Activated CD4-positive, alpha-beta T cell treated with anti-CD3 and anti-CD28 coated beads for 1 hour (primary cell): ENCODE measurements at regions not wholly inside any gene's neighbourhood (a gene's known extent, or its start where the extent isn't known, plus 50 kb on each side); places are given as distances from the start of the nearest gene placed in this dataset.

ENCODE experiments used
- DNase-seq: peaks from one replicate; pipeline ENCODE4 v3.0.0-alpha.2; 2020

DNA sequence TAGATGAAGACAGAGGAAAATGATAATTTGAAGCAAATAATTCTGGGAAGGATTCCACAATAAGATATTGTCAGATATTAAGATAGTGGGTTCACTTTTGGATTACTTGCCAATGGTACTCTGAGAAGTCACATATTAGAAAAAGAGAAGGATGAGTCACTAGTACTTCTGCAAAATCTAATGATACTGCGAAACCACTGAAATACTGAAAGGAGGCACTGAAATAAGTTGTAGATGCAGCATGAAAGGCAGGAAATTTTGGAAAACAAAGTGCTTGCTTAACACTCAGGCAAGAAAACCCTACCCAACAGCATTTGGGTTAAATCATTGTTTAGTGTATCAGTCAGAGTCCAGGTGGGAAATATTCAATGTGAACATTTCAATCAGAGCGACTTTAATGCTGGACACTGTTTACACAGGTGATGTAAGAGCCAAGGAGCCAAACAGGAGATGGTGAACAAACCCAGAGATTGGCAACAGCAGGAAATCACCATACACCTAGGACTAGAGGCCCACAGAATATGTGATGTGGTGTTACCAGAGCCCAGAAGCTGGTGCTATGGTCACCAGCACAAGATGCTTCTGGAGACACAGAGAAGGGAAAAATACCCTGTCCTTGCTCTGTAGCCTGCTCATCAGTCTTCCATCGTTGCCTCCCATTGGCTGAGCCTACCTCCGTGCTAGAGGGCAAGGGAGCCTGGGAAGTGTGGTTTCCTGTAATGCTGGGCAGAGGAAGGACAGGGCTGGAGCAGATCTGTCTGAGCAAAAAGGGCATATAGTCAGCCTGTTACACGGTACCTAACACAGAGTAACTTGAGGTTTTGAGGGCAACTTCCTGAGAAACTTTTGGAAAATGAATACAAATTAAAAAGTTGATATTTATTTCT is 204.7 kb upstream of the ITGA4 start:
- no peak for DNase-seq

DNA sequence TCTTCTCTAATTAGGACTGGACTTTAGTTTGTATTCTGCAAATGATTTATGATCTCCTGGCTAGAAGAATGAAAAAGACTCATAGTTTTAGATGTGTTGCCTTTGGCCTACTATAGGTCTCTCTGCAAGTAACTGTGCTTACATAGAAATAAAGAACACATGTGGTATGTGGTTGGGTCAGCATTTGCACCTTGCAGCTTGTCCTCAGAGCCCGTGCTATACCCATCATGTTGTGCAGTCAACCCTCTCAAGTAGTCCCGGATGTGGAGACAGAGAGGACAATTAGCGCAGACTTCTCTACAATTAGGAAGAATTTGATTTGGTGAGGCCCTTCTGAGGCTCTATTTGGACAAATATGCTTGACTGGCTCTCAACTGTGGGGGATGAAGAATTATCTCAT is 203.7 kb upstream of the ITGA4 start:
- DNase-seq, result no peak

DNA sequence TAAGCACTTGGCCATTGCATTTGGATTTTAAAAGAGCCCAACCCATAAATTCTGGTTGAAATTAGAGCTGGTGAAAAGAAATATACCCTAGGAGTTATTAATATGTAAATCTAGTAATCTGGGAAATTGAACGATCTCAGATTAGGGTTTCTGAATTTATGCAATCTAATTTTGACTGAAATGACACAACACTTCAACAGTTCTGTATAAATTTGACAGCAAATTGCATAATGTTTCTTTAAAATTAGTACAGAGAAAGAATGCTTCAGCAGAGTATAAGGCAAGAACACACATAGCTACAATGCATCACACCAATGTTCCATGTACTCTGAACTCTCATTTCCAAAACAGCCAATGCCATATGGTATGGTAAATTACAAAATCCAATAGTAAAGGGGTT is 201.5 kb upstream of the ITGA4 start:
- no peak for DNase-seq

DNA sequence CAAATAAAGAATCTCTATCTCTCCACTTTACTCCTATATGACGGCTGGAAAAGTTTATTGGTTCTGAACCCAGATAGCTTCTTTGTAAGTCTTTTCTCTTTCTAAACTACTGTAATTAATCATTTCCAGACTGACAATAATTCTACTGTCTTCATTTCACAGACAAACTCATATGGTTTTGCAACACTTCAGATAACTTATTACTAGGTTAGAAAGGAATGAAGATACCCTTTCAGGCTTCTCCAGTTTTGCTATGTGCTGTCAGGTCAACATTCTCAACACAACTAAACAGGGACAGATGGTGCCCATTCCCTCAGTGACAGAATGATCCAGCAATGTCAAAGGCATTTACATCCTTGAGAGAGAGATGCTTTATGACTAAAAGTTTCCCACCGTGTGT is 198.5 kb upstream of the ITGA4 start:
- DNase-seq, result no peak

DNA sequence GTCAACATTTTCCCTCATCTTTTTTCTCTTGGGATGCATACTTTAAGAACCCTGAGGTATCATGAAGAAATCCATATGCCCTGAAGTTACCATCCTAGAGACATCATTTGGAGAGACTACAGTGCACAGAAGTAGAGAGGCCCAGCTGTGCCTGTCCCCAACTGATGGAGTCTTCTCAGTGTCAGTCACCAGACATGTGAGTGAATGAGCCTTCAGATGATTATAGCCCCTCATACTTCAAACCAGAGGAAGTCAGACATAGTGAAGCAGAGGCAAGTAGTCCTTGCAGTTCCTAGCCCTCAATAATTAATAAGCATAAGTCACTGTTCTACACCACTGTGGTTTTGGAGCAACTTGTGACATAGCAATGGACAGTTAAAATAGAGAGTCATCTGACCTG is 194.4 kb upstream of the ITGA4 start:
- DNase-seq, result no peak

DNA sequence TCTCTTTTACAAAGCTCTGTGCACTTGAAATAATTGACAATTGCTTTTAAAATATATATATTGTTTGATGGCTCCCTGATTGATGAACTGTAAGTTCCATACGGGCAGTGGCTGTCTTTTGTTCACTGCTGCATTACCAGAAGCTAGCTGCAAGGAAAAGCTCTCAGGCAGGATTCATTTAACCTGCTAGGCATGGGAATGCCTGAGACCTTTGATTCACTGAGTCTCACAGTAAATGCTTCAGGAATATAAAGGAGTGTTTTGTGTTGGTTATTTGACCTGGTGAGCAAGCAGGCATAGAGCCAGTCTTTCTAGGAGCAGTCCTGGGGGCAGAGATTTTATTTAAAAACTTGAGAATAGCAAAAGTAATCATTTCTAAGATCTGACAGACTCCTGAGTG is 193.2 kb upstream of the ITGA4 start:
- no peak for DNase-seq

DNA sequence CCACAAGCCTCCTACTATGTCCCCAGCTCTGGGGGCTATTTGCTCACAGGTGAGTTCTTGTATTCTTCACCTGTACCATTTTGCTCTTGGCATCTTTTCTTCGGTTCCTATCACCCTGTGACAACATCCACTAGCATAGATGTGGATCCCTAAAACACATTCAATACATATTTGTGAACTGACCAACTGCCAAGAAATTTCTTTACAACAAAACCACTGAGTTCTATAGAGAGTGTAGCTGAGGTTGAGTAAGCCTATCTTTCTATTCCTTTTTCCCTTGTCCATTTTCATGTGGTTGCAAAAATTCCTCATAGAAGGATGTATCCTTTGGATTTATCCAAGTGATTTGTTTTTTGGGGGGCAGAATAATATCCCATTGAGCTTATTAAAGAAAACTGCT is 192.7 kb upstream of the ITGA4 start:
- no peak for DNase-seq

DNA sequence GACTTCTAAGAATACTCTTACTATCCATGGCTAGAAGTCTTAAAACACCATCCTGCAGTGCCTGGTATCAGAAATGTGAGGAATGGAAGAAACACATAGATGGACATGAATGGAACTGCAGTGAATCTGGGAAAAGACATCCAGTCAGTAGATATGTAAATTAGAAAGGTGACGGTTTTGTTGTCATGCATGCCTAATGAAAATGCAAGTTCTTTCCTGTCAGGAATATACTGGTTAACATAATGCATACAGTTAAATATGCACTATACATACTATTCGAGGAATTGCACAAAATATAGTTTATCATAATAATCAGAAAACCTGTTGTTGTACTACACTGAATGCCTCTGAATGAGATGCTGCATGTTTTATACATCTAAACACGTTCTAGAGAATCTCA is 190.6 kb upstream of the ITGA4 start:
- no peak for DNase-seq

DNA sequence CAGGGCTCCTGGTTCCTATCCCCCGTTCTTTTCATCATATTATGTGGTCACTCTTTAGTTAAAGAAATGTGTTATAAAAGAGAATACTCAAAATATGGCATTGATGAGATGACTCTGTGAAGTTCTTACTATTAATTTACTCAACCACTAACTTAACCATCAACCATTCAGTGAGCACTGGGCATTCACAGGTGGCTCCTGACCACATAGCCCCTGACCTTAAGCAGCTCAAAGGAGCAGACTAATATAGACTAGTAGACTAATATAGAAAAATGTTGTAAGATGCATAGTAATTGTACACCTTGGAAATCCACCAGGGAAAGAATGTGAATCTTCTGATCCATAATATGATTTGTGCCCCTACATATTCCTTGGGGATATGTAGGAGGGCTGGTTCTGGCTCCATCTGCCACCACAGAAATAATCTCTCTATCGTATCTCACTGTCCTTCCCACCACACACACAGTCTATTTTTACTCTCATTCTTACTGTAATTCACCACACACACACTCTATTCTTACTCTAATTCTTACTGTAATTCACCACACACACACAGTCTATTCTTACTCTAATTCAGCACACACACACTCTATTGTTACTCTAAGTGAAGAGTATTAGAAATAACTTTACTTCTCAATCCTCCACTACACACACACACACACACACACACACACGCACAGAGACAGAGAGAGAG is 188.9 kb upstream of the ITGA4 start:
- DNase-seq, result no peak

DNA sequence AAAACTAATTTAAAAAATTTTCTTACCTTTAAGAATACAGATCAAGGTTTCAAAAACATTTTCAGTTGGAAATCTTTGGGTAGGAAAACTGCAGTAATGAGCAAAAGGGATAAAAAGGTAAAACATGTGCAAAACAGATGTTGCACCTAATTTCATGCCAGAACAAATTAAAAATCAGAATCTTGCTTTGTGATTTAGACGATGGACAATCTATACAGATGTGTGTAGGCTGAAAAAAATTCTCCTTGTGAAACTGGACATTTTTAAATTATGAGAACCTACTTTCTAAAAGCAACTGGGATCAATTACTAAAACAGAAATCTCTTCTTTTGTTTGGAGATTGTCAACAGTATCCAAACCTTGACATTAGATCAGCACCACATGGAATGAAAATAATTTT is 183.2 kb upstream of the ITGA4 start:
- no peak for DNase-seq

DNA sequence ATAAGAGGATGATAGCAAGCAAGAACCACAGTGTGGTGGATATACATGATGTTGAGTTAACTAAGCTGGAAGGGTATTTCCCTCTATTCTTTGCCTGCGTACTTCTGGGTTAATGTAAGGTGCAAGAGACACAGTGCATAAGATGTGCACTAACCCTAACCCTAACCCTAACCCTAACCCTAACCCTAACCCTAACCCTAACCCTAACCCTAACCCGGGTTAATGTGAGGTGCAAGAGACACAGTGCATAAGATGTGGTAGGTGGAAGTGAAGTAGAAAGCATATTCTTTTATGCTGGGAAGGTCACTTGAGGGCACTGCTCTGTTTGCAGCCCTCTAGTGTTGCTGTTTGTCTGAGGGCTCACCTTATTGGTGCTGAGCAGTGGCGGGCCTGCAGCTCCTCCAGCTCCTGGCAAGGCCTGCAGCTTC is 181.5 kb upstream of the ITGA4 start:
- no peak for DNase-seq

DNA sequence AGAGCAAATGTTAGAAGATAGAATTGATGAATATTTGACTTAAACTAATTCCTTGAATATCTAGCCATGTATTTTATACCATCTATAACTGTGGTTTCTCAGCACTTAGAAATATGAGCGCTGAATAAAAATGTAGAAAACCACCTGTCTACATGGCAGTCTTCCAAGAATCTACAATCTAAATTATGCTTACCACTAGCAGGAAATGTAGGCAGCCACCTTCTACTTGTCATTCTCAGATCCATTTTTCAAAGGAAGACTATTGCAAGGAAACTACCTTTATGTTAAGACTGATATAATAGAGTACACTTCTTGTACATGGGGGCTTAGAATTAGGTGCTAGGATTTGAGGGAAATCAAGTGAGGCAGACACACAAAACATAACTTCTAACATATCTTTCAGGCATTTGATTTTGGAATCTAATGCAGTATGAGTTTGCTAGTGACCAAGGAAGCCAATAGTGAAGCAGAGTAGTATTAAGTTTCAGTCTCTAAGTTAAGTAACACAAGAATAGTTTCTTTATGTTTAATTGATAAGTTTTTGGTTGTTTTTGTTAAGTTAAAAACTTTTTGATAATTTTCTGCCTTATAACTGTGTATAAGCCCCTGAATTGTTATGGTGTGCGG is 175.9 kb upstream of the ITGA4 start:
- no peak for DNase-seq

DNA sequence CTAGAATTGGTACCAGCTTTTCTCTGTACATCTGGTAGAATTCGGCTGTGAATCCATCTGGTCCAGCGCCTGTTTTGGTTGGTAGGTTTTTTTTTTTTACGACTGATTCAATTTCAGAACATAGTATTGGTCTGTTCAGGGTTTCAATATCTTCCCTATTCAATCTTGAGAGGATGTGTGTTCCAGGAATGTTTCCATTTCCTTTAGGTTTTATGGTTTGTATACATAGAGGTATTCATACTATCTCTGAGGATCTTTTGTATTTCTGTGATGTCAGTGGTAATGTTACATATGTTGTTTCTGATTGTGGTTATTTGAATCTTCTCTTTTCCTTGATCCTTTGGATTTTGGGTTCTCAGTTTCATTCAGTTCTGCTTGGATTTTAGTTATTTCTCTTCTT is 172.1 kb upstream of the ITGA4 start:
- no peak for DNase-seq

DNA sequence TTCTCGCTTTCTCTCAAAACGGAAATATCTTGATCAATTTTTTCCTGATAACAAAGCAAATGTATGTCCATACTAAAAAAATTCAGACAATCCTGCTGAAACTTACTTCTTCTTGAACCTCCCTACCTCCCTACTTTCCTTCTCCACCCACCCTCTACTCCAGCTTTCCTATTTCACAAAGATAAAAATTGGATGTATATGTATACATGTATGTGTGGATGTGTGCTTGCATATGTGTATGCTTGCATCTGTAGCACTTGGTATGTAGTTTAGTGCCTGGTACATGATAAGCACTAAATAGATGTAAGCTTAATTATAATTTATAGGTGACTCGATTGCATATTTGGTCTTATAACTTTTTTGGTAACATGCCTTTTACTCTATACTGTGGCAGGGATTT is 167.5 kb upstream of the ITGA4 start:
- no peak for DNase-seq

DNA sequence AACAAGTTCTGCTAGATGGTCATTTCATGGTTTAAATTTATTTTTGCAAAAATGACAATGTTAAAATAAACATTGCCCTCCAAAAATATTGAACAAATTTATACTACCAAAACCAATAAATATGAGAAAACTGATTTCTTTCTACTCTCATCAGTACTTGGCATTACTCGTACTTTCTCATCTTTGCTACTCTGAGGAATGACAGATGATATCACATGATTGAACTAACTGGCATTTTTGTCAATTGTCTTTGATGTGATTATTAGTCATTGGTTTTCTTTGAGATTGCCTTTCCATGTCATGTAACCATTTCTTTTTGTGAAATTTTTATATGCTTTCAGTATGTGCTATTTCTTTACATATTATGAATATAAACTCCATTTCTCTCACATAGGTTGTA is 167.0 kb upstream of the ITGA4 start:
- DNase-seq, result no peak

DNA sequence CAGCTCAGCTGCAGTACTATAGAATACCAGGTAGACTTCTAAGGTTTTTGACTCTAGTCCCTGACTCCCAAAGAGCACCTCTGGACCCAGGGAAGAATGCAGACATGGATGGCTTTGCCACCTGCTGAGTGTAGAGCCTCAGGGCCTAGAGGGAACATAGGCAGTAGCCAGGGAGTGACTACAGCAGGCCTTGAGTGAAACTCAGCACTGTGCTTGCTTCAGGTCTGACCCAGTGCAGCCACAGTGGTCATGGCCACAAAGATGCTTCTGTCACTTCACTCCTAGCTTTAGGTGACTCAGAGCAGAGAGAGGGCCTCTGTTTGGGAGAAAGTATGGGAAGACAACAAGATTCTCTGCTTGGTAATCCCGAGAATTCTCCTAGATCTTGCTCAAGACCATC is 162.2 kb upstream of the ITGA4 start:
- no peak for DNase-seq

DNA sequence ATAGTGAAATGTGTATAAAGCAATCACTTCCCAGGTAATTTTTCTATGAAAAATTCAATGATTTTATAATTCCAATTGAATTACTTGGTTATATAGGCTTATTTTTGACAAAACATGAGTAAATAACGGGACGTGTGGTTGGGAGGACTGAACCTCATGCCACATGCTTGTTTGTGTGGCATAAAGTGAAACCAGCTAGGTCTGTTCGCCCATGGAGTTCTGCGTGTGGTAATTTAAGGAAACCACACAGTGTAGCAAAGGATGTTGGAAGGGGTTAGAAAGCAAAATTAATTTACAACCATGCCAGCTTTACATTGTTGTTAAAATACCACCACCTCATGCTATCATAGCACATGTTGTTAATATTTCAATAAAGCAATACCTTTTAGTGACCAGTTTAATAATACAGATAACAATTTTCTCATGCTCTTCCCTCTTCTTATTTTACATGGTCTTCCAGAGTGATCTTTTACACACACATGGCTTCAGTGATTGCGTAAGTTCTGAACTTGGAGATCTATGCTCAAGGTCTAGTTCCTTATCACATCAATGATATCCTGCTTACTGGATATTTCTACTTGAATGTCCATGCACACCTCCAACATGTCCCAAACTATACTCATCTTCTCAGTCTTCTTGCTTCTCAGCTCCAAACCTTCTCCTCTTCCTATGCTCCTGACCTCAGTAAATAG is 156.4 kb upstream of the ITGA4 start:
- no peak for DNase-seq

DNA sequence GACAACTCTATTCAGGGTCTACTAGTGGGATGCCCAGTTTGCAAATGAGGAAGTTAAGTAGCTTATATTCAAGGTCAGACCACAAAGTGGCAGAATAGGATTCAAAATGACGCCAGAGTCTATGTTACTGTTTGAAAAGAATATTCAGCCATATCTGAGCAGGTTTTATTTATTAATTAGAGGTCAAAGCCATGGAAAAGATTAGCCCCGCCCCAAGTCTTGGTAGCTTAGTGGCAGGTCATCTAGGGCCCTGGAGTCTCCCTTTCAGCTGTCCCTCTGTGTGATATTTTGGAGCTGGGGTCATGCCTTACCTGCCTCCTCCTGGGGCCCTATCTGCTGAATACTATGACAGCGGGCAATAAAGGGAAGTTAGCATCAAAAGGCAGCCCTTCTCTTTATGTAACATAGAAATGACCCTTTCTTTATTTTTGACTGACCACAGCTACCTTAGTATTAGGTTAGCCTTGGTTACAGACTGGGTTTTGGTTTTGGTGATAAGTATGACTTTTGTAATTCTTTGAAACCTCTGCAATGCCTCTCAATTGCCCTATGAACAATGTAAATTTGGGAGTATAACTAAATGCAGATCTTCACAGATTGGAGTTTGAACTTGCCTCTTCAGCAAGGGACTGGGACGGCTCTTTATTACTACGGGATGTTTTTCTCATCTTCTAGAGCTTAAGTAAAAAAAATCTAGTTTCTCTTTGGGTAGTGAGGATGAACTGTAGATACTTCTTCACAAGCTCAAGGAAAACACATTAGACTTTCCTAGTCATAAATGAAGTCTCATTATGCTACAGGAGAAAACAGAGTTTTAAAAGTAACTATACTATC is 153.0 kb upstream of the ITGA4 start:
- DNase-seq, result no peak

DNA sequence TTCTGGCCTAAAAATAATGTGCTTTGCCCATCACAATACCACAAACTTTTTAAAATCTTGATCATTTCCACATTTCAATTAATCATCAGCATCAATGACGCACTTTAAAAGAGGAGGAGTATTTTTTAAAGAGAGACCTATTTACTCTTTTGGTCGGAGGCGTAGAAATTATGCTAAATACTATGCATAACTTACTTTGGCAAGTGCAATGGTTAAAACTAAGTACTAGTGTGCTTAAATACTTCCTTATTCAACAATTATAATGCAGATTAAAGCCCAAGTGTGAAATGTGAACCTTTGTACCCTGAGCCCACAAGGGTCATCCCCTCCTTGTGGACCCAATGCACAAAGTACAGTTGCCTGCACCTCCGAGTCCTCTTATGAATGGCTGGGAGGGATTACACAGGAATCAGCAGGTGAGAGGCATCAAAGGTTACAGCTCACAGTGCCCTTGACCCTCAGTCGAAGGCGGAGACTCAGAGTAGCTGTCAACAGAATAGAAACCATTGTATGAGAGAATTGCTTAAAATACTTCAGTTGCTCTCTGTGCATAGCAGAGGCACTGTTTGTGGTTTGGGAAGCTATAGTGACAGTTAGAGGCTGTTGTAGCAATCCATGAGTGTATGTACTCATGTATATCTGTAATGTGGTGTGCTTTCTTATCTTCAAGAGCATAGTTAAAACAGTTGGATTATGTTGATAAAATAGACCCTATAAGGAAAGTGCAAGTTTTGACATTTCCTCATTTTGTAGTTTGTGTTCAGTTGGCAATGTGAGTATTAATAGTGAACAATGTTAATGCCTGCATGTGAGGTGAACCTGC is 151.7 kb upstream of the ITGA4 start:
- no peak for DNase-seq

DNA sequence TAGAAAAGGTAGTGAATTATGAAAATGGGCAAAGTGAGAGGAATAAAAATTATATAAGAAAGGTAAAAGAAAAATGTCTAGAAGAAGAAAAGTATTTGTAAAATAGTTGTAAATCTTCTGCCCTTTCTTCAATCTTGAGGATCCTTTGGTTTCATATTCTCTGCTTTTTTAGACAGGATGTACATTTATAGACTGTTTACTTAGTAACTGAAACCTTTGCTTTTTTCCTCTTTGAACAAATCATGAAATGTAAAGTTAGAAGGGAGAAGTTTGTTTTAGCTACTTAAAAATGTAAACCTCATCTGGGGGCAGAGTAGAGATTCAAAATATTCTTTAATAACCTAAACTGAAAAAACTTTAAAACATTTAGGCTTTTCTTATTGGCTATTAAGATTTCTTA is 150.4 kb upstream of the ITGA4 start:
- no peak for DNase-seq

DNA sequence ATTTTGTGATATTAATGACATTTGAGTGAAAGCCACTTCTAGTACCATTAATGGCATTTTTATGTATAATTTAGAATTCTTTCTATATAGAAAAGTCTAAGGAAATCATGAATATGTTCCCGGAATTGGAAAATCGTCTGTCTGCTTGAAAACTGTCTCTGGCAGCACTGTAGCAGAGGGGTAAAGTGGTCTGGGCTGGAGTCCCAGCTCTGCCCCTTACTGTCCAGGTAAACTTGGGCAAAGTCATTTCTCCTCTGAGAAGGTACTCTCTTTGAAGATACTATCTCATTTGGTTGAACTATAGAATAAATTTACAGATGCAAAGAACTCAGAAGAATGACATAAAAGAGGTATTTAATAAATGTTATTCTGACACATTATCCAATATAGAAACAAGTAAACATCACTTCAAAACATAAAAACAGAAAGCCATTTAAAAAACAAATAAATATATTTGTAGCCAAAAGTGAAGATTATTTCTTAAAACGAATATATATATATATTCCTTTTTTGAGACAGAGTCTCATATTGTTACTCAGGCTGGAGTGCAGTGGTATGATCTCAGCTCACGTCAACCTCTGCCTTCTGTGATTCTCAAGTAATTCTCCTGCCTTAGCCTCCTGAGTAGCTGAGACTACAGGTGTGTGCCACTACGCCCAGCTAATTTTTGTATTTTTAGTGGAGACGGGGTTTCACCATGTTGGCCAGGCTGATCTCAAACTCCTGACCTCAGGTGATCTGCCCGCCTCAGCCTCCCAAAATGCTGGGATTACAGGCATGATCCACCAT is 149.8 kb upstream of the ITGA4 start:
- DNase-seq, result no peak
